ENCODE measurements at regions not wholly inside any gene's neighbourhood (a gene's known extent, or its start where the extent isn't known, plus 50 kb on each side); places are given as distances from the start of the nearest gene placed in this dataset.

DNA sequence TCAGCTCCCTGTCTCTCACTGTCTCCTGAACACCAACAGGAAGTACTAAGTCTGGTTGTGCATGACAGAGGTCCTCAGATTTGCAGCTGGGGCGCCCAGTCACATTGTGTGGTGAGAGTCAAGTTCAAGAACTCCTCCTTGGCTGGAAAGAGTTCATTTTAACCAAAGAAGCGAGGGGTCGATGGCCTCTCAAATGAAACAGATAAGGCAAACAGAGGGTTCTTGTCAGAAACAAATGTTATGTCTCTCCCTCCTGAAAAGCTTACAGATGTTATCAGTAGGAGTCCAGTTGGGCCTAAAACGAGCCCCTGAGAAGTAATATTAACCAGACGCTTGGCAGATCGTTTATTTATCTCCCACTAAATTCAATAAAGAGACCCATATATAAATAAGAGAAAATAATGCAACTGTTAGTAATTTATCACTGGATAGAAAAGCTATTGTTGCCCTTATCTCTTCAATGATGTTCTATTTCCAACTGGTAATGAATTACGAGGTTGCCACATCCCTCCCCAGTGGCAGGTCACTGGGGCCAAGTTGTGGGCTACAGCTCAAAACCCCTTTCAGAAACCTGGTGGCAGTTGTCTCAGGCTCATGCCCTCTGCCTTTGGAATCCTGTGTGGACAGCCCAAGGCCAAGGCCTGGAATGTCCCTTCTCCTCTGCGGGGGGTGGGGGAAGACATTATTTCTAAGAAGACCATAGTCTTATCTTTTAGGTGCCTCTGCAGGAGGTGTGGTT is 307.5 kb upstream of the DYNLRB2 start:
- Histone ChIP-seq H3K4me2 (ENCODE audit: insufficient read depth, low read length) (no peak overlapping the region), H3K9me1 (replicated peaks; ENCODE audit: control insufficient read depth, extremely low read depth, insufficient read depth, low read length) (no peaks in the 10 kb centered on the region), H2AFZ (ENCODE audit: low read depth, low read length) (no peak overlapping the region), H3K27ac (ENCODE audit: insufficient read depth, low read depth, low read length) (no peak overlapping the region), H4K20me1 (replicated peaks; ENCODE audit: control insufficient read depth, extremely low read depth, insufficient read depth, low read length) (no peaks in the 10 kb centered on the region), H3K4me3 (replicated peaks in 1 of 3; ENCODE audit: insufficient read depth in 1 of 3, low read depth in 1 of 3, low read length in 3 of 3) (no peak overlapping the region), H3K9ac (replicated peaks; ENCODE audit: extremely low read depth, insufficient read depth, low read length) (no peak overlapping the region), H3K9me3 (replicated peaks; ENCODE audit: control insufficient read depth, insufficient read depth, low read length) (no peaks in the 10 kb centered on the region), H3K4me1 (ENCODE audit: control insufficient read depth, extremely low read depth, insufficient read depth, low read length) (no peaks in the 10 kb centered on the region), H3K79me2 (ENCODE audit: control insufficient read depth, insufficient read depth, low read length) (no peaks in the 10 kb centered on the region), H3K27me3 (ENCODE audit: control insufficient read depth in 2 of 2, insufficient read depth in 2 of 2, low read length in 2 of 2) (no peaks in the 10 kb centered on the region), H3K36me3 (ENCODE audit: control insufficient read depth in 2 of 2, extremely low read depth in 1 of 2, insufficient read depth in 2 of 2, low read length in 2 of 2) (no peaks in the 10 kb centered on the region)
- FAIRE-seq (no peak), DNase-seq (ENCODE audit: low read depth, low spot score) (no peak)
- CTCF ChIA-PET = interaction anchor here (1.4 kb wide), 1 partner anchor 81 kb away, joined by 4 read pairs; no protein-coding TSS in a partner anchor
- dilution Hi-C loops (cut with MboI; ENCODE audit: extremely low pct_ligation_motif_present, low sequenced_read_pairs) (no loop called here), intact Hi-C loops (cut with micrococcal nuclease) (no loop called here)
- POLR2A ChIA-PET = no interaction called here
- TF ChIP-seq POLR2AphosphoS5 (IDR thresholded peaks at IDR 0.05; ENCODE audit: insufficient read depth, low read depth, low read length) (no peak), GATA2 (IDR thresholded peaks at IDR 0.05; ENCODE audit: insufficient read depth, insufficient read length, low read depth, low read length) (no peak), POLR2A (IDR thresholded peaks at IDR 0.05; ENCODE audit: low read depth, low read length) (no peak), CTCF (IDR thresholded peaks at IDR 0.05; ENCODE audit: extremely low read depth in 1 of 2, insufficient read depth in 1 of 2, low read depth in 1 of 2, low read length in 2 of 2) (no peak), EZH2 (IDR thresholded peaks at IDR 0.05; ENCODE audit: borderline replicate concordance, low read depth, low read length, severe bottlenecking) (no peak), MYC (IDR thresholded peaks at IDR 0.05; ENCODE audit: low read depth, low read length) (no peak), FOS (IDR thresholded peaks at IDR 0.05; ENCODE audit: borderline replicate concordance, insufficient read depth, low read length) (no peak), JUN (IDR thresholded peaks at IDR 0.05; ENCODE audit: borderline replicate concordance, insufficient read depth, insufficient read length, low read depth) (no peak)
- TF ChIP-seq, protein P1, sequence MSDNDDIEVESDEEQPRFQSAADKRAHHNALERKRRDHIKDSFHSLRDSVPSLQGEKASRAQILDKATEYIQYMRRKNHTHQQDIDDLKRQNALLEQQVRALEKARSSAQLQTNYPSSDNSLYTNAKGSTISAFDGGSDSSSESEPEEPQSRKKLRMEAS (IDR thresholded peaks at IDR 0.05; ENCODE audit: insufficient read depth, insufficient read length) = no peak
- BruUV-seq (replicated peaks) = no TSS peak

Measured in endothelial cell of umbilical vein (primary cell).